ENCODE measurements at regions not wholly inside any gene's neighbourhood (a gene's known extent, or its start where the extent isn't known, plus 50 kb on each side); places are given as distances from the start of the nearest gene placed in this dataset.

DNA sequence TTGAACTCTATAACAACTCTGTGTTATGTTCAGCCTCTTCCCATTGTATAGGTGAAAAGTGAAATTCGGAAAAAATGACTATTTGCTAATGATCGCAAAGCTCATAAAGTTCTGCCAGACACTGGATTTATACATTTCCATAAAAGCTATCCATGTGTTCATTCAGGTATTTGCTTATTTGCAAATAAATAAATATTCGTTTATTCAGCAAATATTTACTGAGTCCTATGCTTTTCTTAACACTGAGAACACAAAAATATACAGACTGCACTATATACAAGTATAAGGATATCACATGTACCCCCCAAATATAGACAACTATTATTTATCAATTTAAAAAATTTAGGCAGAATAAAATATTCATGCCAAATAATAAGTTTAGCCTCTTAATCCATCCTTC is 63.2 kb upstream of the ATP8B1 start:
- no peak for DNase-seq

DNA sequence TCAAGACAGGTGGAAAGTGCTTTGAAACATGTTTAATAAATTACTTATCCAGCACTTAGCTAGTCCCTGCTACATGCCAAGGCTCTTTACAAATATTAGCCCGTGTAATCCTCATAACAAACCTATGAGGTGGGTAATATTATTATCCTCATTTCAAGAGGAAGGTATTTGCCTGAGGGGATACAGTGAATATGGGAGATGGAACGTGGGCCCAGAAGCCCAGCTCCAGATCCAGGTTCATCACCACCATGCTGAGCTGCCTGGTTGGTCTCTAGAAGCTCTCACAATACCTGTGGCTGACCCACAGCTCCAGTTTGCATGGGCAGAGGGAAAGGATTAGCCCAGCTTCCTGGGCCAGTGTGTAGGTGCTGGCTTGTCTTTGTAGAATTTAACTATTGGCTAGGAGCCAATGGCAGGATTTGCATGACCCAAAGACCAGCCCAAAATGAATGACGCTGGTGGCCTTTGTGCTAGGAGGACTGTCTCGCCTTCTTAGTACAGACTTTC is 61.6 kb upstream of the ATP8B1 start:
- DNase-seq, result no peak

DNA sequence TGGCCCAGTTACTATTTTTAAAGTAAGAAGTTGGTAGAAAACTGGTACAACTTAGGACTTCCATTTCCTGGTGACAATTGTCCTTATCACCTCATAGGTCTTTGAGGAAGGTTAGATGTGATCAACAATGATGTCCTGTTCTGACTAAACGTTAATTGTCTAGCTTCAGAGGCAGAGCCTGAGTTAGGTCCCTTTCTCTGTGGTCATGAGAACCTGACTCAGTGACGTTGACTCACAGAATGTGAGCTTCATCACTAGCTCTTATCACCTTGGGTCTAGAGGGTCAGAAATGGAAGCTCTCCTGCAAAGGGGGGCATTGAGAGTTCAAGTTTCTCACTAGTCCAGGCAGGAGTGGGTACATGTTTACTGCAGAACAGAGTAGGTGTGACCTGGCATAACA is 60.6 kb upstream of the ATP8B1 start:
- no peak for DNase-seq

DNA sequence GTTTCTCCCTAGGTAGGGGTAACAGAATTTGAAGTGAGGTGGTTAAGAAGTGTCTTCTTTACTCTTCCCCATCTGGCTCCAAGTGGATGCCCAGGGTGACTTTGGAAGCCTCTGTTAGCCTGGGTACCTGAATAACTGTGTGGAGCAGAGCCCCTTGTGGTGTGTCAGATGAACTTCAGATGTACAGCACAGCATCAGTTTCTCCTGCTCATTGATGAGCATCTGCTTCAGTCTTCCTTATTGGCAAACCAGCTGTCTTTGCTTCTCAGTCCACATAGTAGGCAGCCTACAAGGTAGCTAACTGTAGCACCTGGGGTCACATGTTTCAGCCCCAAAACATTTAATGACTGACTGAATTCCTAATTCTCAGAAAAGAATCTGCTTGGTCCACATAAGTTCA is 56.2 kb upstream of the ATP8B1 start:
- DNase-seq, result no peak

DNA sequence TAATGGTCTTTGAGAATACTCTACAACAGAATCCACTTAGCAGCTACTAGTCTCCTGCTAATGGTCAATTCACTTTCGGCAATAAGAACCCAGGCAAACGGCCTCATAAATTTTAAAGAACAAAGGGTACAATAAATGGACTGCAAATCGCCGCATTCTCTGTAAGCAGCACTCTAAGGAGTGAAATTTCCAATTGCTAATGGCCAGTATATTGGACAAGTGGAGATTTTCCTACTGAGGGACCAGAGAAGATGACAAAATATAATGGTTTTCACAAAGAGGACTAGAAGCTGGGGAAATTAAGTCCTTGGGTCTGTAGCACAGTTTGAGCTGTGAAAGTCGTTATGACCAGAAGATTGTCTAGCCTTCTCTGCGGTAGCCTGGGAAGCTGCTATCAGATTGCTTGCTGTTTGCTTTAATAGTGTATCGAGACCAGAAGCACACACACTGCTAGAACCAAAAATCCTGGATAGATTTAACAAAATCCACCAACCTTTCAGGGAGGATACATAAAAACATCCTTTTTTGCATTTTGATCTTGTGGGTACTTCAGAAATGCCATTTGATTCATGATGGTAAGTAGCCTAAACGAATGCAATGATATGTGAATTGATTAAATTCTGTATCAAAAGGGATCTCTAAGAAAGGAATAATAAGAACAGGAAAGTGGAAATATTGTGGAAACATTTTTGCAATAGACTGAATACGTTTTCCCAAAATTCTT is 53.6 kb upstream of the ATP8B1 start:
- DNase-seq, result no peak

DNA sequence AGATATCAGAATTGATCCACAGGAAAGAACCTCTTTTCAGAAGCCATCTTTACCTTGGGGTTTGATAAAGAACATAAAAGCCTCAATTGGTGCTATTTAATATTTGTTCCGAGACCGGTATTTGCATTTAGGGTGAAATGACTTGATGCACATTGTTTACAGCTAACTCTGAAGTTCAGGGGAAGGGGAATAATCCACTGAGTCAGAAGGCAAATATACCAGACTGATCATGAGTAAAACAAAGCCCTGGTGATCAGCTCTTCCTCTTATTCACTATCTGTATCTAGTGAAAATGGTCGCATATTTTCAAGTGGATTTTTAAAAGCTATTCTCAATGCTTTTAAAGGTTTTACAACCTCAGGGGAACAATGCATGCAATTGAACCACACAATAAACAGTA is 53.0 kb upstream of the ATP8B1 start:
- DNase-seq, result no peak

DNA sequence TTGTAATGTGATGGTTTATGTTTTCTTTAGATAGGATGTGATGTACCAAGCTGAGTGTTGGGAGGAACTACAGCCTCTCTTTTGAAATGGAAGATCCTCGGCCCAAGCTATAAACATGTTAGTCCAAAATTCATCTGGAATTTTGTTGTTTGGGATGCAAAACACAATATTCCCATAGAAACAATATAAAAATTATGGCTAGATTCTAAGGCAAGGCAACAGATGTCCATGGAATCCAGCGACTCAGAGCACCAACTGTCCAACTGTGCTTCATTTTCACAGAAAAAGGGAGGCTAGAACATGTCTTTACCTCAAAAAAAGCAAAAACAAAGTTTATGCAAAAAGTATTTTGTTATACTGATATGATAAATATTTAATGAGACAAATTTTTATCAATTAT is 52.4 kb upstream of the ATP8B1 start:
- DNase-seq, result no peak

DNA sequence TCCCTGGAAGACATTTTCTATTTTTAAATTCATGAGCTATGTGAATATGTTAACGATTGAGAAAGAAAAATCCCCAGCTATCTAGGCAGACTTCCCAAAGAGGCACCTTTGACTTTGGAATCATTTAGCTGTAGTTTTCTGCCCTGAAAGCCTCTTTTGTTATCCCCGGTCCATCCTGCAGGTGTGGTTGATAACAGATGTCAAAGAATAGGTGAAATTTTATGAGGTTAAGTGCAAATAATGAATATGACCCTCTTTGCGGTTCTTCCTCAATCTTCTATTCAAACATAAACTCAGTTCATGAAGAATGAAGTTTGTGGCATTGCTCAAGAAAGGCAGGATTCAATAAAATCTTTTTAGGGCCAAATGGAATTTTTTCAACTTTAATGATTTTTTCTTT is 51.6 kb upstream of the ATP8B1 start:
- DNase-seq, result no peak

DNA sequence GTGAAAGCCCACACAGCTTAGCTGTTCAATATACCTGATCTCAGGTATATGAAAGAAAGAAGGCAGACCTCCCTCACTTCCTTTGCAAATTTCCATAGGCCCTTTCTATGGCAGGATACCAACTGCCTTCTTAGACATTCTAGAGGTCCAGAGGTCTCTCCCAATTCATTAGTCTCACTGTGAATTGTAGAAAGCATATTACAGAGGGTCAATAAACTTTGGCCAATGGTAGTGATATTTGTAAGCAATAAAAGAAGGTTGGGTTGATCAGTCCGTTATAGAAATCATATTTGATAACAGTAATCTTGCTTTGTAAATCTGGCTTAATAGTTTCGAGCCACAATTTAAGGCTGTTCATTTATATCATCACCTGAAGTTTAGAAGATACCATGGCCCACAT is 50.7 kb upstream of the ATP8B1 start:
- no peak for DNase-seq

DNA sequence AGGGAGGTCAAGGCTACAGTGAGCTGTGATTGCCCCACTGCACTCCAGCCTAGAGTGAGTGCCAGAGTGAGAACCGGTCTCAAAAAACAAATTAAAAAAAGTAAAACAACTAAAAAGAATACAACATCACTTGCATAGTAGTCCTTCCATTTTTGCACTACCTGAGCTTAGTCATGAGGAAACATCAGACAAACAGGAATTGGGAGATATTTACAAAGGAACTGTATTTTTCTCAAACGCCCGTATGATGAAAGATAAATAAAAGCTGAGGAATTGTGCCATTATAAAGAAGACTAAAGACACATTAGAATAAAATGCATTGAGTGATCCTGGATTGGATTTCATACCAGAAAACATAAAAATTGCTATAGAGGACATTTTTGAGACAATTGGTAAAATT is 50.0 kb upstream of the ATP8B1 start:
- no peak for DNase-seq

Measured in activated CD4-positive, alpha-beta T cell treated with anti-CD3 and anti-CD28 coated beads for 4 hours (primary cell).